ENCODE measurements at regions not wholly inside any gene's neighbourhood (a gene's known extent, or its start where the extent isn't known, plus 50 kb on each side); places are given as distances from the start of the nearest gene placed in this dataset.

GRCh38 chr22:19595532-19595931 is 71.3 kb upstream of the CLDN5 start:
- no peak for TF ChIP-seq CTCF (conservative IDR thresholded peaks at IDR 0.05; ENCODE audit: low read depth, low read length)
- TF ChIP-seq EZH2 (IDR thresholded peaks at IDR 0.05; ENCODE audit: borderline replicate concordance, low read depth, low read length, poor library complexity, severe bottlenecking), result no peak
